HEK293 (cell line): ENCODE measurements at regions not wholly inside any gene's neighbourhood (a gene's known extent, or its start where the extent isn't known, plus 50 kb on each side); places are given as distances from the start of the nearest gene placed in this dataset.

Source experiments
- CTCF ChIA-PET: fragments of 350-600 bp; formaldehyde crosslinking; extraction: SDS; loops from one replicate; lab custom pipeline; 2021; ENCODE audit warnings: antibody characterized with exemption; lab: Yijun Ruan, JAX
- POLR2A ChIA-PET: fragments of 300-600 bp; formaldehyde crosslinking; extraction: SDS; loops from one replicate; lab custom pipeline; 2020; ENCODE audit warnings: antibody characterized with exemption, inconsistent platforms; lab: Yijun Ruan, JAX
- H3K27ac ChIP-seq: fragments of 200-500 bp; sonication (Bioruptor generic); 2 replicates; pipeline ENCODE4 v1.5.1; 2014; ENCODE audit warnings: low read depth, low read length, control low read depth, inconsistent platforms; ENCODE audit errors: extremely low read depth
- H3K36me3 ChIP-seq, 2 experiments: fragments of 200-500 bp in 1 of 2; sonication (Bioruptor generic) in 1 of 2; 1 replicate in 1 of 2; 2 replicates in 1 of 2; pipeline ENCODE4 v1.5.1; 2014 to 2017; ENCODE audit warnings: inconsistent platforms in 2 of 2, low read length in 2 of 2; ENCODE audit not compliant: control insufficient read depth in 2 of 2, insufficient read depth in 1 of 2
- H3K4me1 ChIP-seq: fragments of 200-500 bp; sonication (Bioruptor generic); 2 replicates; pipeline ENCODE4 v1.5.1; 2014; ENCODE audit warnings: mild to moderate bottlenecking, low read length, inconsistent platforms; ENCODE audit not compliant: control insufficient read depth, insufficient read depth
- H3K4me3 ChIP-seq: 2 replicates; pipeline ENCODE4 v1.5.1; 2011; ENCODE audit warnings: low read depth, mild to moderate bottlenecking, control low read depth, low read length, moderate library complexity
- H3K9me3 ChIP-seq: fragments of 200-500 bp; sonication (Bioruptor generic); 2 replicates; pipeline ENCODE4 v1.5.1; 2014; ENCODE audit warnings: low read depth, low read length, inconsistent platforms; ENCODE audit not compliant: control insufficient read depth, insufficient read depth
- GFI1B ChIP-seq: fragments of 450-650 bp; formaldehyde crosslinking; IDR thresholded peaks from 2 replicates; pipeline ENCODE4 v1.5.1; 2016; ENCODE audit warnings: missing biosample characterization, missing genetic modification characterization
- IKZF3 ChIP-seq: fragments of 450-650 bp; IDR thresholded peaks from 2 replicates; pipeline ENCODE4 v1.5.0; 2018; ENCODE audit warnings: missing biosample characterization, mild to moderate bottlenecking, missing genetic modification characterization, moderate library complexity
- KLF16 ChIP-seq: fragments of 450-650 bp; formaldehyde crosslinking; IDR thresholded peaks from 2 replicates; pipeline ENCODE4 v1.5.1; 2017; ENCODE audit warnings: missing biosample characterization, missing genetic modification characterization
- KLF7 ChIP-seq: fragments of 450-650 bp; formaldehyde crosslinking; IDR thresholded peaks from 2 replicates; pipeline ENCODE4 v1.5.1; 2016; ENCODE audit warnings: missing biosample characterization, missing genetic modification characterization, borderline replicate concordance
- KLF8 ChIP-seq: fragments of 450-650 bp; formaldehyde crosslinking; IDR thresholded peaks from 2 replicates; pipeline ENCODE4 v1.5.1; 2016; ENCODE audit warnings: missing biosample characterization, missing genetic modification characterization
- OSR2 ChIP-seq: fragments of 450-650 bp; formaldehyde crosslinking; IDR thresholded peaks from 2 replicates; pipeline ENCODE4 v1.5.1; 2016; ENCODE audit warnings: missing biosample characterization, missing genetic modification characterization
- SP7 ChIP-seq: fragments of 450-650 bp; formaldehyde crosslinking; IDR thresholded peaks from 2 replicates; pipeline ENCODE4 v1.5.1; 2016; ENCODE audit warnings: missing biosample characterization, missing genetic modification characterization
- ZBTB1 ChIP-seq: fragments of 450-650 bp; formaldehyde crosslinking; IDR thresholded peaks from 2 replicates; pipeline ENCODE4 v1.5.1; 2016; ENCODE audit warnings: missing biosample characterization, missing genetic modification characterization
- ZBTB21 ChIP-seq: fragments of 450-650 bp; formaldehyde crosslinking; IDR thresholded peaks from 2 replicates; pipeline ENCODE4 v1.5.1; 2017; ENCODE audit warnings: missing biosample characterization, missing genetic modification characterization
- ZFHX2 ChIP-seq: fragments of 450-650 bp; formaldehyde crosslinking; conservative IDR thresholded peaks from 2 replicates; pipeline ENCODE4 v1.5.1; 2016; ENCODE audit warnings: missing biosample characterization, missing genetic modification characterization
- ZFP69B ChIP-seq: fragments of 450-650 bp; formaldehyde crosslinking; IDR thresholded peaks from 2 replicates; pipeline ENCODE4 v1.5.1; 2016; ENCODE audit warnings: missing biosample characterization, missing genetic modification characterization
- ZNF112 ChIP-seq: fragments of 450-650 bp; formaldehyde crosslinking; IDR thresholded peaks from 2 replicates; pipeline ENCODE4 v1.5.0; 2017; ENCODE audit warnings: missing biosample characterization, missing genetic modification characterization
- ZNF2 ChIP-seq: fragments of 450-650 bp; formaldehyde crosslinking; IDR thresholded peaks from 2 replicates; pipeline ENCODE4 v1.5.1; 2016; ENCODE audit warnings: missing biosample characterization, missing genetic modification characterization
- ZNF561 ChIP-seq: fragments of 450-650 bp; IDR thresholded peaks from 2 replicates; pipeline ENCODE4 v1.5.1; 2018; ENCODE audit warnings: missing biosample characterization, missing genetic modification characterization, borderline replicate concordance
- ZNF639 ChIP-seq: fragments of 450-650 bp; formaldehyde crosslinking; IDR thresholded peaks from 2 replicates; pipeline ENCODE4 v1.5.1; 2016; ENCODE audit warnings: missing biosample characterization, missing genetic modification characterization
- ZNF776 ChIP-seq: fragments of 450-650 bp; formaldehyde crosslinking; IDR thresholded peaks from 2 replicates; pipeline ENCODE4 v1.5.0; 2017; ENCODE audit warnings: missing biosample characterization, missing genetic modification characterization, borderline replicate concordance
- ZNF785 ChIP-seq: fragments of 450-650 bp; formaldehyde crosslinking; IDR thresholded peaks from 2 replicates; pipeline ENCODE4 v1.5.1; 2016; ENCODE audit warnings: missing biosample characterization, missing genetic modification characterization
- ZNF791 ChIP-seq: fragments of 450-650 bp; formaldehyde crosslinking; IDR thresholded peaks from 2 replicates; pipeline ENCODE4 v1.5.1; 2016; ENCODE audit warnings: missing biosample characterization, missing genetic modification characterization
- ZNF792 ChIP-seq: fragments of 450-650 bp; formaldehyde crosslinking; IDR thresholded peaks from 2 replicates; pipeline ENCODE4 v1.5.1; 2016; ENCODE audit warnings: missing biosample characterization, missing genetic modification characterization
- ZSCAN30 ChIP-seq: fragments of 450-650 bp; IDR thresholded peaks from 2 replicates; pipeline ENCODE4 v1.5.1; 2018; ENCODE audit warnings: missing biosample characterization, mild to moderate bottlenecking, missing genetic modification characterization, moderate library complexity
- TF ChIP-seq, protein P1 (sequence below): fragments of 450-650 bp; formaldehyde crosslinking; IDR thresholded peaks from 2 replicates; pipeline ENCODE4 v1.5.1; 2016; ENCODE audit warnings: missing biosample characterization, missing genetic modification characterization
- TF ChIP-seq, protein P2 (sequence below): fragments of 450-650 bp; formaldehyde crosslinking; IDR thresholded peaks from 2 replicates; pipeline ENCODE4 v1.5.1; 2016; ENCODE audit warnings: missing biosample characterization, missing genetic modification characterization

DNA sequence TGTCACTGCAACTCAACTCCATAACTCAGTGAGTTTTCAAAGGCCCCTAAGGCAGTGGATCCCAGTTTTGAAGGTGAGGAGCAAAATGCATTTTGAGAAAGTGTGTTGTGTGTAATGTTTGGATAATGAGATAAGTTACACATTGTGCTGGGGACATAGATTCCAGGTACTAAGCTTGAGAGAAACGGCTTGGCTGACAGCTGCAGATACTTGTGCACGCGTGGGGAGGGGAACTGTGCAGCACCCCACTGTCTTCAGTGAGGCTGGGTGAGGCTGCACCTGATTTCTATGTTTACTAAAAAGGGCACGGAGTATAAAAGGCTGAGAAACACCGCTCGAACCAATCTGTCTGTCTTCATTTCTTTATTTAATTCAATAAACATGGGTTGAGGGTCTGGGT, 254.0 kb upstream of the COPS8 start:
- CTCF ChIA-PET: no interaction called here
- Histone ChIP-seq H3K4me3 (no peak overlapping the region), H3K36me3 (no peaks in the 10 kb centered on the region), H3K4me1 (no peaks in the 10 kb centered on the region), H3K27ac (no peak overlapping the region), H3K9me3 (no peaks in the 10 kb centered on the region)
- POLR2A ChIA-PET: no interaction called here
- TF ChIP-seq ZNF791 (tag by site-specific recombination) (no peak), KLF8 (tag by site-specific recombination) (no peak), ZNF785 (tag by site-specific recombination) (no peak), ZNF2 (tag by site-specific recombination) (no peak)

GRCh38 chr2:236833501-236834073, 252.1 kb upstream of the COPS8 start:
- CTCF ChIA-PET: no interaction called here
- Histone ChIP-seq H3K27ac (no peak overlapping the region), H3K9me3 (no peaks in the 10 kb centered on the region), H3K4me3 (no peak overlapping the region), H3K4me1 (no peaks in the 10 kb centered on the region), H3K36me3 (no peaks in the 10 kb centered on the region)
- TF ChIP-seq KLF16 (tag by site-specific recombination): no peak
- no peak for TF ChIP-seq ZFHX2 (tag by site-specific recombination)
- TF ChIP-seq GFI1B (tag by site-specific recombination): no peak
- TF ChIP-seq, protein P1, sequence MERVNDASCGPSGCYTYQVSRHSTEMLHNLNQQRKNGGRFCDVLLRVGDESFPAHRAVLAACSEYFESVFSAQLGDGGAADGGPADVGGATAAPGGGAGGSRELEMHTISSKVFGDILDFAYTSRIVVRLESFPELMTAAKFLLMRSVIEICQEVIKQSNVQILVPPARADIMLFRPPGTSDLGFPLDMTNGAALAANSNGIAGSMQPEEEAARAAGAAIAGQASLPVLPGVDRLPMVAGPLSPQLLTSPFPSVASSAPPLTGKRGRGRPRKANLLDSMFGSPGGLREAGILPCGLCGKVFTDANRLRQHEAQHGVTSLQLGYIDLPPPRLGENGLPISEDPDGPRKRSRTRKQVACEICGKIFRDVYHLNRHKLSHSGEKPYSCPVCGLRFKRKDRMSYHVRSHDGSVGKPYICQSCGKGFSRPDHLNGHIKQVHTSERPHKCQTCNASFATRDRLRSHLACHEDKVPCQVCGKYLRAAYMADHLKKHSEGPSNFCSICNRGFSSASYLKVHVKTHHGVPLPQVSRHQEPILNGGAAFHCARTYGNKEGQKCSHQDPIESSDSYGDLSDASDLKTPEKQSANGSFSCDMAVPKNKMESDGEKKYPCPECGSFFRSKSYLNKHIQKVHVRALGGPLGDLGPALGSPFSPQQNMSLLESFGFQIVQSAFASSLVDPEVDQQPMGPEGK (tag by site-specific recombination): no peak
- TF ChIP-seq OSR2 (tag by site-specific recombination): no peak
- TF ChIP-seq ZBTB1 (tag by site-specific recombination): no peak
- TF ChIP-seq ZNF561 (tag by site-specific recombination): no peak
- no peak for TF ChIP-seq ZSCAN30 (tag by site-specific recombination)
- TF ChIP-seq IKZF3 (tag by site-specific recombination): no peak
- no peak for TF ChIP-seq ZNF639 (tag by site-specific recombination)
- TF ChIP-seq KLF7 (tag by site-specific recombination): no peak
- TF ChIP-seq ZBTB21: no peak
- no peak for TF ChIP-seq SP7 (tag by site-specific recombination)
- TF ChIP-seq ZNF112: no peak
- TF ChIP-seq ZNF776 (tag by site-specific recombination): no peak
- POLR2A ChIA-PET: no interaction called here

GRCh38 chr2:236834284-236834683, 251.4 kb upstream of the COPS8 start:
- TF ChIP-seq ZBTB1 (tag by site-specific recombination): no peak
- TF ChIP-seq ZNF792 (tag by site-specific recombination): no peak
- TF ChIP-seq ZNF791 (tag by site-specific recombination): no peak
- TF ChIP-seq, protein P2, sequence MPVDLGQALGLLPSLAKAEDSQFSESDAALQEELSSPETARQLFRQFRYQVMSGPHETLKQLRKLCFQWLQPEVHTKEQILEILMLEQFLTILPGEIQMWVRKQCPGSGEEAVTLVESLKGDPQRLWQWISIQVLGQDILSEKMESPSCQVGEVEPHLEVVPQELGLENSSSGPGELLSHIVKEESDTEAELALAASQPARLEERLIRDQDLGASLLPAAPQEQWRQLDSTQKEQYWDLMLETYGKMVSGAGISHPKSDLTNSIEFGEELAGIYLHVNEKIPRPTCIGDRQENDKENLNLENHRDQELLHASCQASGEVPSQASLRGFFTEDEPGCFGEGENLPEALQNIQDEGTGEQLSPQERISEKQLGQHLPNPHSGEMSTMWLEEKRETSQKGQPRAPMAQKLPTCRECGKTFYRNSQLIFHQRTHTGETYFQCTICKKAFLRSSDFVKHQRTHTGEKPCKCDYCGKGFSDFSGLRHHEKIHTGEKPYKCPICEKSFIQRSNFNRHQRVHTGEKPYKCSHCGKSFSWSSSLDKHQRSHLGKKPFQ (tag by site-specific recombination): no peak
- TF ChIP-seq ZFP69B: no peak
- no peak overlapping the region for H3K4me3 ChIP-seq
- H3K36me3 ChIP-seq: no peaks in the 10 kb centered on the region
- H3K9me3 ChIP-seq: no peaks in the 10 kb centered on the region
- CTCF ChIA-PET: no interaction called here
- POLR2A ChIA-PET: interaction anchor here (0.6 kb wide), 1 partner anchor 15 kb away, joined by 4 read pairs; no protein-coding TSS in a partner anchor
- H3K4me1 ChIP-seq: no peaks in the 10 kb centered on the region
- H3K27ac ChIP-seq: no peak overlapping the region
